ENCODE measurements at regions not wholly inside any gene's neighbourhood (a gene's known extent, or its start where the extent isn't known, plus 50 kb on each side); places are given as distances from the start of the nearest gene placed in this dataset.

DNA sequence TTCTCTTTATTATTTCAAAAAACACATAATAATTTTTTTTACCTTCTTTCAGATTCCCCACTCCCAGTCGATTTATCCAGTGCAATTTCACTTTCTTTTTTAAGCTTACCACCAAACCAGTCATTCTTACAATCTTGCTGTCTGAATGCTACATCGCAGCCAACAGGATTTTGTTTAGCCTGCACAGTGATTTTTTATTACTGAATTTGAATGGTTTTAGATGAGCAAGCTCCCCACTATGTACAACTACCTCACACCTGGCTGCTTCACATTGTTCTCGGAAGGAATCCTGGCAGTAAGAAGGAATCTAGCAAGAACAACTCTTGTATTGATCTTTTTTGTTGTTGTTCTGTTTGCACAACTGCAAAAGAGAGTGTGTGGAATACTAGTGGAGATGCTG is 668.1 kb upstream of the WWC1 start:
- no peak for DNase-seq

- no peak for DNase-seq
Observed at GRCh38 chr5:167624053-167624452, 667.4 kb upstream of the WWC1 start.

- no peak for DNase-seq
Observed at GRCh38 chr5:167626341-167627123, 664.9 kb upstream of the WWC1 start.

GRCh38 chr5:167629634-167630033 is 661.8 kb upstream of the WWC1 start:
- DNase-seq: no peak

GRCh38 chr5:167631191-167631590 is 660.3 kb upstream of the WWC1 start:
- DNase-seq: no peak

- DNase-seq: no peak
Observed at GRCh38 chr5:167633114-167633513, 658.3 kb upstream of the WWC1 start.

DNA sequence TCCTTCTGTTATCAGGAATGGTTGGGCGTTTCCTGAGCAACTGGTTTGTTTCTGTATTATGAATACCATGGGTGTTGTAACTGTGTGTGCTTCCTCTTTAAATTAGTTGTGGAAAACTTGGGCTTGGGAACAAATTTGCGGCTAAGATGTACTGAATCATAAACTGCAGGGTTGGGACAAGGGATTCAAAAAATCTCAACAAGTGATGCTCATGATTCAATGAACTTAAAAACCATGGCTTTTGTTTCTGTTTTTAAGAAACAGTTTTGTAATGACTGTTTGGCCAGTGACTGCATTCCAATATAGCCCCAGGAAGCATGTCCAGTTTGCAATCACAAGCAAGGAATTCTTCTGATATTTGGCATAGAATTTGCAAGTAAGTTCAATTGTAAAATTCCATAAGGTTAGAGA is 657.5 kb upstream of the WWC1 start:
- no peak for DNase-seq

DNA sequence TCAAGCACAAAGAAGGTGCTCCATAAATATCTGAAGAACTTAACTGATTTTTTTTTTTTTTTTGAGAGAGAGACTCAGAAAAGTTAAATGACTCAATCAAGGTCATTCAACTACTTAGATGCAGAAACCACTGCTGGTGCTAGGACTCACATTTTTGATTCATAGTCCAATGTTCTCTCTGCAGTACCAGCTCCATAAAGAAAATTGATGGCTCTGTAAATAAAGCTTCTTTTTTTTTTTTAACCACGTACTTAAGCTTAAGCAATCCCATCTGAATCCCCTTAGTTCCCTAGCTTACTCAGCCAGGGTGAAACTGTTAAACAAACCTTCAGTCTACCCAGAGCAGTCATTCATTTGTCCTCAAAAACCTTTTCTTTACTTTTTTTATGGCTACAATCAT is 657.0 kb upstream of the WWC1 start:
- no peak for DNase-seq

GRCh38 chr5:167638816-167639215 is 652.6 kb upstream of the WWC1 start:
- DNase-seq: no peak

DNA sequence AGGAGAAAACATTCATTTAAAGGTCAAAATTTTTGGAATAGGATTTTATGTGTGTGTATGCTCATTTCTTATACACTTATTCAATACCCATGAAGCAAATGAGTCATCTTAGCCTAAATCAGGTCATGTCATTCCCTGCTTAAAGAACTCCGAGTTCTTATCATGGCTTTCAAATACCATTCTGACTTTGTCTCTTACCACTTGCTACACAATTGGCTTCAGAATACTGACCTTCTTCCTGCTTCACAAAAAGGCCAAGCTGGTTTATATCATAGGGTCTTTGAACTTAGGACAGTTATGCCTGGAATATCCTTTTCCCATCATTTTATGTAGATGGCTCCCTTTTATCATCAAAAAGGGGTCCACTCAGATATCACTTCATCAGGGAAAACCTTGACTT is 652.2 kb upstream of the WWC1 start:
- no peak for DNase-seq

DNA sequence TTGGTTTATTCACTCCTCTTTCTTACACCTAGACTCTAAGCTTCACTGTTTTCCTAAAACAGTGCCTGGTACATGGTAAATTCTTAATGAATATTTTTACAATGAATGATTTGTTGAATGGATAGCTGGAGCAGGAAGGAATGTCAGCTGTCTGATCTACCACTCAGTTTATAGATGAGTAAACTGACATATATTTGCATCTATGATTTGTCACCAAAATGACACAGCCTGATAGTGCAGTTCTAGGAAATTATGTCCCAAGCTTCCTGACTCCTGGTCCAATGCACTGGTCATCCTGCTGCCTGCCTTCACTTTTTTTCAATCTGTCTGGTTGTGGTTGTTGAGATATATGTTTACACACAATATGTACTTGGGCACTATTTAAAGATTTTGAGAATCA is 651.7 kb upstream of the WWC1 start:
- no peak for DNase-seq

GRCh38 chr5:167642181-167642580 is 649.3 kb upstream of the WWC1 start:
- DNase-seq: no peak

DNA sequence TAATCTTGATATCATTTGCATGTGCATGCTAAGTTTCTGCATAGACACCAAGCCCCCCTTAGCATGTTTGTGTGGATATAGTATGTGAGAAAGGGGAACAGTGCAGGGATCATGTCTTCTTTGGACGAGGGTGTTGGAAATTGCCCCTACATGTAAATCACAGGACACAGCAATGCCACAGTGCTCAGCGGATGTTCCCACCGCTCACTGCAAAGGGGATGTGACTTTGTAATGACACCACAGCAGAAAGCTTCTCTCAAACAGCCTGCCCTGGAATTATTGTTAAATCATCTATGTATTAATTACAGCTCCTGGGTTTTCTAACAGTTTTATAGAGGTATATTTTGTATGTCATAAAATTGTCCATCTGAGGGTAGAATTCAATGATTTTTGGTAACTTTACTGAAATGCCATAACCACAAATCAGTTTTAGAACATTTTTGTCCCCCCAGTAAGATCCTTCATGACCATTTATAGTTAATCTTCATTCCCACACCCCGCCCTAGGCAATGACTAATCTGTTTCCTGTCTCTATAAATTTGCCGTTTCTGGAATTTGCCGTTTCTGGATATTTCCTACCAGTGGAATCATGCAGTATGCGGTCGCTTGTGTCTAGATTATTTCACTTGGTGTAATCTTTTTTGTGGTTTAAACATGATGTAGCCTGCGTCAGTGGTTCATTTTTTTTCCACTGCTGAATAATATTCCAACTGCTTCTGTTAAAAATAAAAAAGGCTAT is 648.5 kb upstream of the WWC1 start:
- no peak for DNase-seq

DNA sequence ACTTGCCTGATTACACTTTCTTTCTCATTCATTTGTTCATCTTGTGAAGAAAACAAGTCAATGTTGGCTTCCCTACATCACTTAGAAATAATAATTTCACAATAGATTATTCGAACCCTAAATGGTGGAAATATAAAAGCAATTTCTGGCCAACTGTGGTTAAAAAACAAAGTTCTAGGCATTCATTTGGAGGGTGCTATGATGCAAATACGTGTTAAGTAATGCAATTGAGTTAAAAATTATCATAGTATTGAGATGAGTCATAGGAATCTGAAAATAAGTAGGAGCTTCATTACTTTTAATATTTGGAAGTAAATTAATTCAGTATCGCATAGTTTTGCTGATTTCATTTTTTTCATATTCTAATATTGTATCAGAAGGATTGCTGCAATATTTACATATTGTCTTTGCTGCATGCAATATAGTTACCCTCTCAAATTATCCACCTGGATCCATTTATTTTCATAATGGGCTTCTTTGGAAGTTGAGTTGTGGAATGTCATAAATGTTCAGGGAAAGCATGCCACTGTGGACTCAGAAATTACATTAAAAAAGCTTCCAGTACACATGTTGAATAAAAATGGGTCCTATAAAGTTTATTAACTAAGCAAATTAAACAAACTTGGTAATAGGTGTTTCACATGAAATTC is 647.7 kb upstream of the WWC1 start:
- DNase-seq: no peak

DNA sequence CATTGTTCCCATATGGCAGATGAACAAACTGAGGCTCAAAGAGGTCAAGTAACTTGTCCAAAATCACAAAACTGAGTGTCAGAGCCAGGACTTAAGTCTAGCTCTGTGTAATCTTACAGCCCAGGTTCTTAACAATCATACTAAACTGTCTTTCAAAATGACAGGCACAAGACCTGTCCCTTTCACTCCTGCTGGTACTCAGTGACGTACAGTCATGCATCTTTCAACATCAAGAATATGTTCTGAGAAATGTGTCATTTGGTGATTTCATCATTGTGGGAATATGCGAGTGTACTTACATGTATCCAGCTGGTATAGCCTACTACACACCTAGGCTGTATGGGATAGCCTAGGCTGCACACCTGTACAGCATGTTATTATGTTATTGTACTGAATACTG is 646.8 kb upstream of the WWC1 start:
- no peak for DNase-seq

GRCh38 chr5:167649471-167649870 is 642.0 kb upstream of the WWC1 start:
- no peak for DNase-seq

GRCh38 chr5:167652690-167653089 is 638.8 kb upstream of the WWC1 start:
- DNase-seq: no peak

DNA sequence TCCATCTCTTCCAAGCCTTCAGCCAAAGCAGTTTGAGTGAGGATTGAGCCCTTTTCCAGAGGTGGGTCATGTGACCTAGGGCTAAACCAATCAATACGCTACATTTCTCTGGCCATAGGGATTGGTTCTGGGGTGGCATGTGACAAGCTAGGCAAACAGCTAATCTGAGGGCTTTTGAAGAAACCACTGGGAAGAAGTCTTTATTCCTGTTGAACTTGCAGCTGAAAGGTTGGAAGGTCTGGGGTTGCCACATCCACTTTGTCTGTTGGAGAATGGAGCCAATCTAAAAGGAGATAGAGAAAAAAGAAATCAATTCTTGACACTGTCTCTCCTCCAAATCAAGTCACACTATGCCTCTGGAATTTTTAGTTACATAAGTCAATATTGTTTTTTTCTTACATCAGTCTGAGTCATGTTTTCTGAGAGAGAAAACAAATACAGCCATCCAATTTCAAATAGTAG is 637.8 kb upstream of the WWC1 start:
- DNase-seq: no peak

GRCh38 chr5:167657016-167657415 is 634.4 kb upstream of the WWC1 start:
- DNase-seq: no peak

- DNase-seq: no peak
Observed at GRCh38 chr5:167658889-167659288, 632.6 kb upstream of the WWC1 start.

- DNase-seq: no peak
Observed at GRCh38 chr5:167661605-167662004, 629.8 kb upstream of the WWC1 start.

GRCh38 chr5:167664222-167664804 is 627.1 kb upstream of the WWC1 start:
- DNase-seq: no peak

GRCh38 chr5:167665841-167666375 is 625.5 kb upstream of the WWC1 start:
- DNase-seq: no peak
